Suprapubic skin (tissue), 4 donors: ENCODE measurements at regions not wholly inside any gene's neighbourhood (a gene's known extent, or its start where the extent isn't known, plus 50 kb on each side); places are given as distances from the start of the nearest gene placed in this dataset.

ENCODE experiments used
- EP300 ChIP-seq: sonication (generic); formaldehyde crosslinking; IDR thresholded peaks from one replicate; pipeline ENCODE4 v1.6.1; 2017; ENCODE audit warnings: antibody characterized with exemption
- POLR2A ChIP-seq, 2 donors: fragments of 450-650 bp; IDR thresholded peaks; one replicate each; pipeline ENCODE4 v1.6.1; 2017; ENCODE audit warnings: antibody characterized with exemption in 2 of 2, mild to moderate bottlenecking in 2 of 2, moderate library complexity in 2 of 2
- POLR2AphosphoS5 ChIP-seq, 3 donors: sonication (generic); formaldehyde crosslinking; IDR thresholded peaks; one replicate each; pipeline ENCODE4 v1.6.1; 2017; ENCODE audit warnings: antibody characterized with exemption in 3 of 3
- TF ChIP-seq, protein P1 (sequence below), 2 donors: fragments of 200-600 bp in 1 of 2; fragments of 450-650 bp in 1 of 2; sonication (generic) in 1 of 2; IDR thresholded peaks; one replicate each; pipeline ENCODE4 v1.5.1; 2016 to 2019; ENCODE audit warnings: antibody characterized with exemption in 2 of 2, mild to moderate bottlenecking in 1 of 2, moderate library complexity in 1 of 2

GRCh38 chr1:4978660-4979390 lies 324.4 kb downstream of the AJAP1 start:
- TF ChIP-seq POLR2A (IDR thresholded peaks at IDR 0.05) = no peak
- TF ChIP-seq, protein P1, sequence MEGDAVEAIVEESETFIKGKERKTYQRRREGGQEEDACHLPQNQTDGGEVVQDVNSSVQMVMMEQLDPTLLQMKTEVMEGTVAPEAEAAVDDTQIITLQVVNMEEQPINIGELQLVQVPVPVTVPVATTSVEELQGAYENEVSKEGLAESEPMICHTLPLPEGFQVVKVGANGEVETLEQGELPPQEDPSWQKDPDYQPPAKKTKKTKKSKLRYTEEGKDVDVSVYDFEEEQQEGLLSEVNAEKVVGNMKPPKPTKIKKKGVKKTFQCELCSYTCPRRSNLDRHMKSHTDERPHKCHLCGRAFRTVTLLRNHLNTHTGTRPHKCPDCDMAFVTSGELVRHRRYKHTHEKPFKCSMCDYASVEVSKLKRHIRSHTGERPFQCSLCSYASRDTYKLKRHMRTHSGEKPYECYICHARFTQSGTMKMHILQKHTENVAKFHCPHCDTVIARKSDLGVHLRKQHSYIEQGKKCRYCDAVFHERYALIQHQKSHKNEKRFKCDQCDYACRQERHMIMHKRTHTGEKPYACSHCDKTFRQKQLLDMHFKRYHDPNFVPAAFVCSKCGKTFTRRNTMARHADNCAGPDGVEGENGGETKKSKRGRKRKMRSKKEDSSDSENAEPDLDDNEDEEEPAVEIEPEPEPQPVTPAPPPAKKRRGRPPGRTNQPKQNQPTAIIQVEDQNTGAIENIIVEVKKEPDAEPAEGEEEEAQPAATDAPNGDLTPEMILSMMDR (IDR thresholded peaks at IDR 0.05) = no peak
- no peak for TF ChIP-seq EP300
- TF ChIP-seq POLR2AphosphoS5 (IDR thresholded peaks at IDR 0.05) = no peak
